ENCODE measurements at regions not wholly inside any gene's neighbourhood (a gene's known extent, or its start where the extent isn't known, plus 50 kb on each side); places are given as distances from the start of the nearest gene placed in this dataset.

DNA sequence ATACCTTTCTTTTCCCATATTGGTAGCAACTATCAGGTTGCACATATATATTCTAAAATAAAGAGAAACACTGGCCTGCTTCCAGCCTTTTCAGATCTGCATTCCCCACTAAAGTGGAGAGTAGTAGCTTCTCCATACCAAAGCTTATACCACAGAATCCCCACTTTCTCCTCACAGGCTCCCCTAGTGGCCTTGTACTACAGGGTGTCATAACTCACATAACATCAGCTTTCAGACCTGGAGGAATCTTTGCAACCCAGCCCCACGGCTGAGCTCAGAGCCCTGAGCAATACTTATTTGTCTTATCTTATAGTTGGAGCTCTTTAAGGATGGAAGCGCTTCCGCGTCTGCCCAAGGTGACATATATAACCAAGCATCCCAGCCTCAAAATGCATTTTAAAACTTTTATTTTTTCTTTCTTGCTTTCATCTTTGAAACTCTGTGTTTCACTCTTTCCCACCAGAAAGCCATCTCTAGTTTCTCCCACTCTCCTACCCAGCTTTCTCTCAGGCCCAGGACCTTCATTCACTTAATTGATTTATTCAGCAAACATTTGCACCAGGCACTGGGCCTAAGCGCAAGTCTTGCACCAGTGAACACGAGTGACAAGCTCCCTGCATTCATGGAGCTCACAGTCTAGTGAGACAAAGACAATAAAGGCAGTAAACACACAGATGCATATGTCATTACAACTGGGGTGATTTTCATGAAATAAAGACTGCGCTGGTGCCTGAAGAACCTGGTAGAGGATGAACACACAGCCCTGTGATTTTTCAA is 254.7 kb downstream of the IPO8 start:
- DNase-seq (ENCODE audit: extremely low read depth in 1 of 2, low read depth in 1 of 2) = no peak

DNA sequence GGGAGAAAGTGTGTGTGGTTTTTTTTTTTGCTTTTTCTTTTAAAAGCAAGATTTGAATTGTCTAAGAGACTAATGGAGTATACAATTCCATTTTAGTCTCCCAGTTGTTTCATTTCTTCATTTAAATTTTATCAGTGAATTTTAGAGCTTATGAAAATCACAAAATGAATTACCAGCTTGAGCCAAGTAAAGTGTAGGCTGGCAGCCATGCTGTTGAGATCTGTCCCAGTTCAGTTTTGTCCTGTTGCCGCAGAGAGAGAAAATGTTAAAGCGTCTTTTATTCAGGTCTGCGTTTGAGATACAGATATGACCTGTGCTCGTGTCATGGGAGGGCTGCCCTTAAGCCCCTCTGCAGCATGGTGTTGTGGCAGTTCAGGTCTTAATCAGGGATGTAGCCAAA is 256.5 kb downstream of the IPO8 start:
- DNase-seq (ENCODE audit: extremely low read depth in 1 of 2, low read depth in 1 of 2) = no peak

DNA sequence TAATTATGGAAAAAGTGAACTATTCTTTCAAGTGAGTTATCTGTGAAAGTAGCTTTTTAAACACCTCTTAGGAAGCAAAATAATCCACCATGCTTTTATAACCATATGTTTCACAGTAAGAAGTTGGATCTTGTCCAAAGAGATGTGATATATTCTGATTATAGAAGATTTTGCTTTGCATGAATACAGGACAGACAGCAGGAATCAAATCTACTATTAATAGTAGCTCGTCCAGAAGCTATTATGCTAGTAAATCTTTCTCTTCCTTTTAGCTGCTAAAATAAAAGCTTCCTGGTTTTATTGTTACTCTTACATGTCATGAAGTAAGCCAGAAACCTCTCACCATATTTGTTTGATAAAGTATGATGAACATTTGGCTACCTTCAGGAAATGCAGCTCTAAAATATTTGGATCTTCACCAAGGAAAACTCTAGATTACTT is 257.0 kb downstream of the IPO8 start:
- no peak for DNase-seq (ENCODE audit: extremely low read depth in 1 of 2, low read depth in 1 of 2)

DNA sequence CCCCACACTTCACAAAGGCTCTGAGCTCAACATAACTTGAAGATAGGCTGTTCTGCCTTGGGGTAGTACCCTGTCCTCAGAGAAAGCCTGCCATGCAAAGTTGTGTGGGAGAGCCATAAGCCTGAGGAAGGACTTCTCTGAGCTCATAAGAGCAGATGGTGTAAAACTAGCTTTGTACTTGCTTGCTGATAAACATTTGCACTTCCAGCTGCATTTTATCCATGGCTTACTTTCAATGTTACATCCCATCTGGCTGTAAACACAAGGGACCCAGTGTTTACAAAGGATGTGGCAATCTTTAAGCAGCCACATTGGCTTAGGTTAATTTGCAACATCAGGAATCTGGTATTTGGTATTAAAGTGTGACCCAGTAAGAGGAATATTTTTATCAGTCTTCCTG is 258.1 kb downstream of the IPO8 start:
- DNase-seq (ENCODE audit: extremely low read depth in 1 of 2, low read depth in 1 of 2) = no peak

DNA sequence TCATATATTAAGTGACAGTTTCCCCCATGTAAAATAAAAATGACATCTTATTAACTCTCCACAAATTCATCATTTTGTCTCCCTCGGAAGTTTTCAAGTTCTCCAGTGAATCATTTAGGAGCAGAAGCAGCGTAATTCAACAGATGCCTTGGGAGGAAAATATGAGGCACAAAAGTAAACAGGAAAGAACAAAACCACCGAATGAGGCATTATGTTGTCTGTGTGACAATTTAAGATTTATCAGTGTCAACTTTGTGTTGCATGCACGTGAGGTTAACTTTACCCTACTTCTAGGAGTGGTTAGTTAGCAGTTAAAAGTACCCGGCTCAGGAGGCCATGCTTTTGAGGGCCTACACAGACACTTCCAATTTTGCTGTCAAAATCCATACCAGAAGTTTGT is 258.6 kb downstream of the IPO8 start:
- no peak for DNase-seq (ENCODE audit: extremely low read depth in 1 of 2, low read depth in 1 of 2)

DNA sequence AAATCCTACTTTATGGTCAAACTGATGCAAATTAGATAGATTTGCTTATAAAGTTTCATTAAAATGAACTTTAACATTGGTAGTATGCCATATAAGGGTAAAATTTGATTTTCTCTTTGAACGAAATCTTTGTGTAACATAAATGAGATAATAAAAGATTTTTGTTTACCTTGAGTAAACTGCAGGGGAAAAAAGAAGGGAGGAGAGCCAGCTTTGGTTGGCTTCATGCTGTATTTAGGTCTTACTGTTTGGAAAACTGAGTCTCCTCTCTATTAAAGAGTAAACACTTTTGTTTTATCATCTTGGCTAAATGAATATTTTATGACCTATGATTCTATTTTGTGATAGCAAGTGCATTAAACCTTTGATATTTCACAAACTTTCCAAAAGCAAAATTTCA is 267.6 kb downstream of the IPO8 start:
- no peak for DNase-seq (ENCODE audit: extremely low read depth in 1 of 2, low read depth in 1 of 2)

DNA sequence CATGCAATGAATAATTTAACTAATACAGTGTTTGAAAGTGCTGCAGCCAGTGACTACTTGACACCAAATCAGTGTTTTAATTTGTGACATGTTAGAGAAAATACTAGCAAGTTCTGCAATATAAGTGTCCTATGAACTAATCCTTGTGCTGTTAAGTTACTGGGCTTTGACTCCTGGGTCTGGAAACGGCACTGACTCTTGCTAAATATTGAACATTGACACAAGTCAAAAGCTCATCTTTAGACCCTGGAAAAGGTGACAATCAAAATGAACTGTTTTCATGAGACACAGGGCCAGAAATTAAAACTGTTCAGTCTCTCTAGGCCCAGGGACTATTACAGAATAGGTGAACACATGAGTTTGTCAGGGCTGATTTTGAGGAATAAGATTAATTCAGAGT is 268.1 kb downstream of the IPO8 start:
- no peak for DNase-seq (ENCODE audit: extremely low read depth in 1 of 2, low read depth in 1 of 2)

DNA sequence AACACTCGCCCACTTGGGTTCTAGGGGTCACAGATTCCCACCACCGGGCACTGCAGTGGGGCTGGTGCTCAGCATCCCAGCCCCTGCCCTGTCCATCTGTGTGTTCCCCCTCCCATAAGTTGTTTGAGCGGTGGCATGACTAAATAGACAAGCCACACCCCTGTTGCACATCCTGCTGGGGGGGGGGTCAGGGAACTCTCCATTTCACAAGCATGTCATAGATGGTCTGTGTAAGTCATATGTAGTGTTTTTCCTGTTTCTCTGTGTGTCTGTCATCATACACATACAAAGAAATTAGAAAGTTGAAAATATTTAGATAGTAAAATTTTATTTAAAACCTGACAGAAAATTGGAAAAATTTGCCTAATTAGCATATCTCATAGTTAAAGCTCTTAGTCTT is 270.2 kb downstream of the IPO8 start:
- no peak for DNase-seq (ENCODE audit: extremely low read depth in 1 of 2, low read depth in 1 of 2)

DNA sequence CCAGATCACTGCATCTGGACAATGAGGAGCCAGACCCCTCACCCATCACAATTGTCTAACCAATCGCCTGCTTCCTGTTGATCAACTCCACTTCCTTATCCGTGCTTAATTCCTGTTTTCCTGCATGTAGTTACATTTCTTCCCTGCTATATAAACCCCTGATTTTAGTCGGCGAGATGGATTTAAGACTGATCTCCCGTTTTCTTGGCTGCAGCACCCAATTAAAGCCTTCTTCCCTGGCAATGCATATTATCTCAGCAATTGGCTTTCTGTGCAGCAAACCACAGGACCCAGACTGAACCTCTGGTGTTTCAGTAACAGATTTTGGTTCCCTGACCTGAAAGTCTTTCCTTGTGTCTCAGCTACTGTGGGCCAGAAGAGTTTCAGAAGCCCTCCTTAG is 272.3 kb downstream of the IPO8 start:
- DNase-seq (ENCODE audit: extremely low read depth in 1 of 2, low read depth in 1 of 2) = no peak

DNA sequence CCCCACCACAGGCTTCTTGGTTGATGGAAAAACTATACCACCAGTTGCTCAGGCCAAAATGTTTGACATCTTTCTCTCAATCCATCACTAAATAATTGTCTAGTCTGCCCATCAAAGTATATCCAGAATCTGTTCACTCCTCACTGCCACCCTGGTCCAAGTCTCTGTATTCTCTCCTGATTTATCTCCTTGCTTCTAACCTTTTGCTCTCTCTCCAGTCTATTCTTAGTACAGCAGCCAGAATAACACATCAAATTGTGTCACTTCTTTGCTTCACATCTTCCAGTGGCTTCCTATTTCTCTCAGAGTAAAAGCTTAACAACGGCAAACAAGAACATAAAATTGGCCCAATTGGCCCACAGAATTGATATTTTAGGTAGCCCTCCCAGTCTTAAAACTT is 272.8 kb downstream of the IPO8 start:
- no peak for DNase-seq (ENCODE audit: extremely low read depth in 1 of 2, low read depth in 1 of 2)

DNA sequence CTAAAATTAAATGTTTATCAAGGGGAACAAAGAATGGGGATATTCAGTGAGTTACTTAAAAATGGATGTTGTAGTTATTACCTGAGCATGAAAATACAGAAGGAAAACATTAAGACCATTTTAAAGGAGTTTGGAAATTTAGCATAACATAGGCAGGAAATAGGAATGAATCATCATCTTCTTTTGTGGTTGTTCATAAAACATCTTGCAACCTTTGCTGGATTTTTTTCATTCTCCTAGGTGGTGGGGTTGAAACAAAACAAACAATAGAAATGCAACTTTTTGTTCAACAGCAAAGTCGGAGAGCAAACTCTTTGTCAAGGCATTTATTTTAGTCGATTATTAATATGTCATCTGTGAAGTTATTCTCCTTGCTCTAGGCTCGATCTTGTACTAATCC is 275.1 kb downstream of the IPO8 start:
- no peak for DNase-seq (ENCODE audit: extremely low read depth in 1 of 2, low read depth in 1 of 2)

DNA sequence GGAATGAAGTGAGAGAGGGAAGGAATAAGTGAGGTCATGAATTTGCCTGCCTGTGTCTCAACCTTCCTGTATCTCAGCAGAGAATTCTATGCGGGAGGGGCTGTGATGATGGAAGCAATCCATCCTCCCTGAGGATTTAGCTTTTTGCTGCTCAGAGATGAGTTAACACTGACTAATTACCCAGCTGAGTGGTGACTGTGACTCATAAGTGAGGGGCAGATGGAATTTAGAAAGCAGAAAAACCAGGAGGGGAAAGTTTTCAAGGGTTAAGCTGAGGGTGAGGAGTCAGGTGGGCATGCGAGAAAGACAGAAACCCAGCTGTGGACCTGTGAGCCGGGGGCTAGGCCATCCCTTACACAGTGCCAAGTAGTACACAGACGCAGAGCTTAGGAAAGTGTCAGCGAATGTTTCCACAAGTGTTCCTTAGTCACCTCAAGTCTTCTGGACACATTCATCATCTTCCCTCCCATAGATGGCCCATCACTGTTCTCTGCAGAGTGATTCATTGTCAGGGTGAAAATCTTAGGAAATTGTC is 277.9 kb downstream of the IPO8 start:
- no peak for DNase-seq (ENCODE audit: extremely low read depth in 1 of 2, low read depth in 1 of 2)

DNA sequence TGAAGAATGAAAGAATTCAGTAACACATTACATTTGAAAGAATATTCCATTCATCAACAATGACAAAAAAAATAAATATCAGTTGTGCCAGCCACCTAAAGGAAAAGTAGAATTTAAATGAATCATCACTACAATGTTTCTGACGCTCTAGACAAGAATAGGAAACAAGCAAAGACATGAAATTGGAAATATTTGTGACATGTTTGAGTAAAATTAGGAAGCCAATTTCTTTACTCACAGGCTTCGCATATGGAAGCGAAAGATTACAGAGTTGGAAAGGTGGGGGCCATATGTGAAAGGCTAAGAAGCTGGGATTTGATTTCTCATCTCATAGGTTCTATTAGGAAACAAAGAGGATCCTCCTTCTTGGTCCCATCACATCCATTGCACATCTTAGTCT is 279.0 kb downstream of the IPO8 start:
- no peak for DNase-seq (ENCODE audit: extremely low read depth in 1 of 2, low read depth in 1 of 2)

DNA sequence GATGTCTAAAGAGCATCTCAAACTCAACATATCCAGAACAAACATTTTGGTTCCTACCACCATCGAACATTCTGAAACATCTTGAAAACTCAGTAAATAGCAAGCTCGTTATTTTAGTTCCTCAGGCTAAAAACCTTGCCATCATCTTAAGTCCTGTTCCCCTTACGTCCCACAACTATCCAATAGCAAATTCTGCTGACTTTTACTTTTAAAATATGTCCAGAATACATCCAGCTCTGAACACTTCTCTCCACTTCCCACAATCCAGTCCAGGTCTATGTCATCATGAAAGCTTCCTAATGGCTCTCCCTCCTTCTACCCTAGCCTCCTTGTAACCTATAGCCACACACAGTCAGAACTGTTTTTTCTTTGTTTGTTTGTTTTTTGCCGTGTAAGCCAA is 279.9 kb downstream of the IPO8 start:
- DNase-seq (ENCODE audit: extremely low read depth in 1 of 2, low read depth in 1 of 2) = no peak

DNA sequence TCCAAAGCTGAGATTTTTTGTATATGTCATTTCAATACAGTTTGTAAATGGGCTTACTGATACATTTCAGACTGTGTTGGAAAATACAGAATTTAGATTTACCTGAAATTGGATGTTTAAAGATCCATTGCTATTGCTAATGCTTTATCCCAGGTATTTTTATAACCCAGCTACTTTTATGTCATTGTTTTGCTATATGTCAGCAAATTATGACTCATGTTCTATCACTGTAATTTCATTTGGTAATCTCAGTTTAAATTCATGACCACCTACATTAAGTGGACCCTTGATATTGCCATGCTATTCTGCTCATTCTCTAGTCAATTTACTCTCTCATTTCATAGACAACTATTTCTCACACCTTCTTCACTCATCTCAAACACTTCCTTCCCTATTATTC is 281.2 kb downstream of the IPO8 start:
- DNase-seq (ENCODE audit: extremely low read depth in 1 of 2, low read depth in 1 of 2) = no peak

DNA sequence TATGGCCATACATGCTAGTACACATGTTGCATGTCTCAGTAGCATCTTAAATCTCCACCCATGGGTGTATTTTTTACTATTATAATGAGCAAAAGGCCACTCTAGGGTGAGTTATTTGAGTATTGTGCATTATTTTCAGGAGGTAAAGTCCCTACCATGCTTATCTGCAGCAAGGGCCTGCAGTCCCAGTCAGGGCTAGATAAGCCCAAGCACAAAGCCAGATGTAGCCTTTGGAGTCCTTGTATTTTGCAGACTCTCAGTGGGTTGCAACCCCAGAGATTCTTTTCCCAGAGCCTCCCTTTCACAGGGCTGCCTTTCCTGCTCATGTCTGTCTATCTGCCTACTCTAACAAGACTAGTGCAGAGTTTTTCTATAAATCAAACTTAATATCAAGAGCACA is 295.3 kb downstream of the IPO8 start:
- no peak for DNase-seq (ENCODE audit: extremely low read depth in 1 of 2, low read depth in 1 of 2)

DNA sequence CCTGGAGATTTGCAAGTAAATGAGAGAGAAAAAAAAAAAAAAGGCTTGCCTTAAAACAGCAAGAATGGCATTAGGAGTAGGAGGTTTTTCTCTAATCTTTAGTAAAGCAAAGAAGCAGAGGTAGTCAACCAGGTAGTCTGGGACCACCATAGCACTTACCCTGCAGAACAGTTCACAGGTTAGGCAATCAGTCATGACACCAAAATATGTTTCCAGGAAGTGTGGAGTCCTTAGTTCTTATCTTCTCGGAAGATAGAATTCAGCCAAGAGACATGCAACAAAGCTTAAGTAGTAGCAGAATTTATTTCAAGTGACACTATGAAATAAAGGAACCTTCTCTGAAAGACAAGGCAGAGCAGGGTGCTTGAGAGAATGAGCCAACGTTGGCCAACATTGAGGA is 295.8 kb downstream of the IPO8 start:
- DNase-seq (ENCODE audit: extremely low read depth in 1 of 2, low read depth in 1 of 2) = no peak

DNA sequence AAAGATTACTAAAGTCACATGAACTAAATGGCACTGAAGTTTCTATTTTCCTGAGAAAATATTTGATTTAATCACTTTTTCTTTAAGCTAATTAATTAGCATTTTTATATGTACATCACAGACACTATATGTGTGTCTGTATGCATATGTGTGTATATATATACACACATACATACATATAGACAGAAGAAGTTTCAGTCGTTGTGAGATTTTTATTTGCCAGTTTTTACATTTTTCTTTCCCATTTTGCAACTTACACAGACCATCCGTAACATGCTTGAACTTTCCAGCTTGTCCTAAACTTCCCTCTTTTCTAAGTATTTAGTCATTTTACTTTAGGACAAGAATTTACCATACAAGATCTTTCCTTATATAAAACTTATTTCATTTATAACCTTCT is 299.1 kb downstream of the IPO8 start:
- DNase-seq (ENCODE audit: extremely low read depth in 1 of 2, low read depth in 1 of 2) = no peak

DNA sequence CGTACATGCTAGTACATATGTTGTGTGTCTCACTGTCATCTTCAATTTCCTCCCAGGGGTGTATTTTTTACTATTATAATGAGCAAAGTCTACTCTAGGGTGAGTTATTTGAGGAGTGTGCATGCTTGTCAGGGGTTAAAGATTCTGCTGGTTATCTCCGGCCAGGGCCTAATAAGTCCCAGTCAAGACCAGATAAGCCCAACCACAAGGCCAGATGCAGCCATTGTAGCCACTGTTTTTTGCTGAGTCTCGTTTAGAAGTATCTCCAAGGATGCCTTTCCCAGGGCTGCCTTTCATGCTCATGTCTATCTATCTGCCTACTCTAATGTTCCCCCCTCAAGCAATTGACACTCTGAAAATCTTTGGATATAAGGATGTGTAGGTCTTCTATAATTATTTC is 300.5 kb downstream of the IPO8 start:
- DNase-seq (ENCODE audit: extremely low read depth in 1 of 2, low read depth in 1 of 2) = no peak

DNA sequence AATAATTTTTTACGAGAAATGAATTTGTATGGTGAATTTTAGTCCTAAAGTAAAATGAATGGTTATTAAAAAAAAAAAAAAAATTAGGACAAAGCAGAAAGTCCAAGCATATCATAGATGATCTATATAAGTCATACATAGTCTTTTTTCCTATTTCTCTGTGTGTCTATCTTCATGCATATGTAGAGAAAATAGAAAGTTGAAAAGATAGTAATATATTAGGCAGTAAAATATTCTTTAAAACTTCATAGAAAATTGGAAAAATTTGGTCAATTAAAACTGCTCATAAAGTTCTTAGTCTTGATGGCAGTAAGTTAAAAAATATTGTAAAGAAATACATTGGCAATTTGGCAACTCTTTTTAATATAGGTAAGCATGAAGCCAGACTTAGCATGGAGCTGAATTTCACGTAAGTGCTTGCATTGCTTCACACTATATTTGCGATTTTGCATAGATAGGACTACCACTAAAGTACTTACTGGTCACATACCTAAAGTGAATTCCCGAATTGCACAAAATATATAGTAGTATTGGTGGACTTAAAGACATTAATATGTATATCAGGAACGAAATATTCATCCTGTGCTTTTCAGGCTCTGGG is 303.8 kb downstream of the IPO8 start:
- DNase-seq (ENCODE audit: extremely low read depth in 1 of 2, low read depth in 1 of 2) = no peak

DNA sequence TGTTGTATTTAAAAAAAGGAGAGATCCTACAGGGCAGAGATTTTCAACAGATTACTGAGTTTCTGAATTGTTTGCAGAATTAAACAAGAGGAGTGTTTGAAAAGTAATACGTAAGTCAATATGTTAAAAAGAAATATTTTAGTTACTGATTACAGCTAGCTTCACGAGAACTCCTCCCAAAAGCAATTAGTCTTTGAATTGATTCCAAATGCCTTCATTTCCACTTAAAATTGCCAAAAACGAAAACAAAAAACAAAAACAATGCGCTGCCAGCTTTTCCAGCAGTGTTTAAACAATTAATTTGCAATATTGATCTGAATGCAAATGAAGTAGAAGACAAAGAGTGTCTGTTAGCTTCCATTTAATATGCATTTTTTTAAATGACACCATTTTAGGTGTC is 310.0 kb downstream of the IPO8 start:
- no peak for DNase-seq (ENCODE audit: extremely low read depth in 1 of 2, low read depth in 1 of 2)

DNA sequence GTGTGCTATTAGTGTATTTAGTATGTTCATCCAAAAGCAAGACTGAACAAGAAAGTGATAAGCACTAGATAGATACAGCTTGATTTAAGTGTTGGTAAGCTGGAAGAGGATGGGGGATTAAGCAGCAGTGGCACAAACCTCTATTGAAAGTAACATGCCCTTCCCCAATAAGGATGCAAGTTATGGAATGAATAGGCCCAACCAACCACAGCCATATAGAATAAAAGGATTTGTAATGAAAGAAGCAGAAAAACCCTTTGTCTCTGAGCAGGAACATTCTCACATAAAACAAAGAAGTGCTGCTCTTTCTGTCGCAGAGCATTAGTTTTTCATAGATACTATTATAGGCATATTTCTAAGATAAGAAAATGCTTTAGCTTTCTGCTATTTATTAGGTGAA is 310.7 kb downstream of the IPO8 start:
- no peak for DNase-seq (ENCODE audit: extremely low read depth in 1 of 2, low read depth in 1 of 2)

DNA sequence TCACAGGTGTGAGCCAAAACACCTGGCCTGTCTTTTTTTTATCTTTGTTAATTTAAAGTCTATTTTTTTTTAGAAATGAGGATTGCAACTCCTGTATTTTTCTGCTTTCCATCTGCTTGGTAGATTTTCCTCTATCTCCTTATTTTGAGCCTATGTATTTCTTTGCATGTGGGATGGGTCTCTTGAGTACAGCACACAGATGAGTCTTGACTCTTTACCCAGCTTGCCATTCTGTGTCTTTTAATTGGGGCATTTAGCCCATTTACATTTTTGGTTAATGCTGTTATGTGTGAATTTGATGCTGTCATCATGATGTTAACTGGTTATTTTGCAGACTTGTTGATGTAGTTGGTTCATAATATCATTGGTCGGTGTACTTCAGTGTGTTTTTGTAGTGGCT is 317.4 kb downstream of the IPO8 start:
- DNase-seq (ENCODE audit: extremely low read depth in 1 of 2, low read depth in 1 of 2) = no peak

Data from stimulated activated CD8-positive, alpha-beta memory T cell treated with anti-CD3 and anti-CD28 coated beads, Interleukin-7, amount 100 ng/mL, for 48 hours (primary cell).